ENCODE measurements at regions not wholly inside any gene's neighbourhood (a gene's known extent, or its start where the extent isn't known, plus 50 kb on each side); places are given as distances from the start of the nearest gene placed in this dataset.

GRCh38 chr9:7668541-7668940, 131.0 kb downstream of the DMAC1 start:
- H3K9ac ChIP-seq = no peak overlapping the region
- no peaks in the 10 kb centered on the region for H3K9me2 ChIP-seq
- no peaks in the 10 kb centered on the region for H3K4me1 ChIP-seq (ENCODE audit: control insufficient read depth in 1 of 2, insufficient read depth in 2 of 2, low read depth in 1 of 2, low read length in 1 of 2)
- H2AFZ ChIP-seq (ENCODE audit: low read depth) = no peak overlapping the region
- H3K79me2 ChIP-seq (ENCODE audit: insufficient read depth) = no peaks in the 10 kb centered on the region
- ChIA-PET CTCF (interaction anchor here (0.6 kb wide), 1 partner anchor 1451 kb away, joined by 3 read pairs; no protein-coding TSS in a partner anchor), POLR2A (no interaction called here)
- DNase-seq = no peak
- no peak overlapping the region for H3K4me3 ChIP-seq (ENCODE audit: low read depth in 2 of 2, low read length in 1 of 2)
- H4K20me1 ChIP-seq (ENCODE audit: insufficient read depth) = no peaks in the 10 kb centered on the region
- H3K9me3 ChIP-seq = no peaks in the 10 kb centered on the region
- no peaks in the 10 kb centered on the region for H3K36me3 ChIP-seq (replicated peaks in 1 of 2; ENCODE audit: control insufficient read depth in 1 of 2, insufficient read depth in 2 of 2, low read length in 1 of 2)
- H3K27ac ChIP-seq (ENCODE audit: low read depth in 2 of 2, low read length in 1 of 2) = no peak overlapping the region
- H3K4me2 ChIP-seq = no peak overlapping the region
- WGBS (ENCODE audit: low lambda C conversion rate) = 27% methylated on average over 1 of the region's 1 CpG
- H3F3A ChIP-seq (replicated peaks; ENCODE audit: insufficient read depth) = no peaks in the 10 kb centered on the region
- H3K27me3 ChIP-seq (ENCODE audit: insufficient read depth) = no peaks in the 10 kb centered on the region
- TF ChIP-seq RCOR1 (IDR thresholded peaks at IDR 0.05; ENCODE audit: low read length) (no peak), PBX3 (IDR thresholded peaks at IDR 0.05) (no peak), NRF1 (IDR thresholded peaks at IDR 0.05; ENCODE audit: low read depth, low read length) (no peak), EP300 (IDR thresholded peaks at IDR 0.05; ENCODE audit: borderline replicate concordance in 1 of 2, low read depth in 1 of 2, low read length in 1 of 2) (no peak), TCF12 (IDR thresholded peaks at IDR 0.05) (no peak), USF2 (IDR thresholded peaks at IDR 0.05; ENCODE audit: borderline replicate concordance, low read depth, low read length) (no peak)

GRCh38 chr9:7665874-7666273, 133.7 kb downstream of the DMAC1 start:
- H3K27me3 ChIP-seq (ENCODE audit: insufficient read depth) = no peaks in the 10 kb centered on the region
- H3K9ac ChIP-seq = no peak overlapping the region
- H3K79me2 ChIP-seq (ENCODE audit: insufficient read depth) = no peaks in the 10 kb centered on the region
- ChIA-PET CTCF (no interaction called here), POLR2A (no interaction called here)
- no peak overlapping the region for H3K27ac ChIP-seq (ENCODE audit: low read depth in 2 of 2, low read length in 1 of 2)
- no peak for TF ChIP-seq MEF2A (IDR thresholded peaks at IDR 0.05; ENCODE audit: borderline replicate concordance, low read depth)
- no peak for TF ChIP-seq CHD2 (IDR thresholded peaks at IDR 0.05; ENCODE audit: low read length, partially characterized antibody)
- no peak overlapping the region for H3K4me3 ChIP-seq (ENCODE audit: low read depth in 2 of 2, low read length in 1 of 2)
- no peaks in the 10 kb centered on the region for H4K20me1 ChIP-seq (ENCODE audit: insufficient read depth)
- H3K4me2 ChIP-seq = no peak overlapping the region
- H3F3A ChIP-seq (replicated peaks; ENCODE audit: insufficient read depth) = no peaks in the 10 kb centered on the region
- H3K9me2 ChIP-seq = no peaks in the 10 kb centered on the region
- whole genome bisulfite sequencing (ENCODE audit: low lambda C conversion rate) = 36% methylated on average over 3 of the region's 3 CpGs
- no peak overlapping the region for H2AFZ ChIP-seq (ENCODE audit: low read depth)
- H3K4me1 ChIP-seq (ENCODE audit: control insufficient read depth in 1 of 2, insufficient read depth in 2 of 2, low read depth in 1 of 2, low read length in 1 of 2) = no peaks in the 10 kb centered on the region
- no peaks in the 10 kb centered on the region for H3K9me3 ChIP-seq
- DNase-seq = no peak
- no peaks in the 10 kb centered on the region for H3K36me3 ChIP-seq (replicated peaks in 1 of 2; ENCODE audit: control insufficient read depth in 1 of 2, insufficient read depth in 2 of 2, low read length in 1 of 2)

GRCh38 chr9:7659766-7660165, 139.8 kb downstream of the DMAC1 start:
- Histone ChIP-seq H3K36me3 (replicated peaks in 1 of 2; ENCODE audit: control insufficient read depth in 1 of 2, insufficient read depth in 2 of 2, low read length in 1 of 2) (no peaks in the 10 kb centered on the region), H3K9me2 (no peaks in the 10 kb centered on the region), H3K27me3 (ENCODE audit: insufficient read depth) (no peaks in the 10 kb centered on the region), H3K27ac (ENCODE audit: low read depth in 2 of 2, low read length in 1 of 2) (no peak overlapping the region), H3K9me3 (no peaks in the 10 kb centered on the region), H2AFZ (ENCODE audit: low read depth) (no peak overlapping the region), H3K9ac (no peak overlapping the region), H3K4me2 (no peak overlapping the region), H3K4me1 (ENCODE audit: control insufficient read depth in 1 of 2, insufficient read depth in 2 of 2, low read depth in 1 of 2, low read length in 1 of 2) (no peaks in the 10 kb centered on the region), H3F3A (replicated peaks; ENCODE audit: insufficient read depth) (no peaks in the 10 kb centered on the region), H4K20me1 (ENCODE audit: insufficient read depth) (no peaks in the 10 kb centered on the region), H3K79me2 (ENCODE audit: insufficient read depth) (no peaks in the 10 kb centered on the region), H3K4me3 (ENCODE audit: low read depth in 2 of 2, low read length in 1 of 2) (no peak overlapping the region)
- POLR2A ChIA-PET = no interaction called here
- 37% methylated on average over 4 of the region's 4 CpGs for WGBS (ENCODE audit: low lambda C conversion rate)
- no peak for DNase-seq
- CTCF ChIA-PET = no interaction called here
- no peak for TF ChIP-seq NRF1 (IDR thresholded peaks at IDR 0.05; ENCODE audit: low read depth, low read length)
- TF ChIP-seq POLR2AphosphoS5 (IDR thresholded peaks at IDR 0.05; ENCODE audit: low read depth, low read length) = no peak
- TF ChIP-seq NFIC (IDR thresholded peaks at IDR 0.05; ENCODE audit: borderline replicate concordance) = no peak
- TF ChIP-seq MAX (IDR thresholded peaks at IDR 0.05; ENCODE audit: low read depth) = no peak
- no peak for TF ChIP-seq GABPA (IDR thresholded peaks at IDR 0.05; ENCODE audit: low read depth)
- no peak for TF ChIP-seq TCF12 (IDR thresholded peaks at IDR 0.05)
- no peak for TF ChIP-seq PBX3 (IDR thresholded peaks at IDR 0.05)
- TF ChIP-seq TAF1 (IDR thresholded peaks at IDR 0.05; ENCODE audit: borderline replicate concordance, low read depth, low read length) = no peak
- no peak for TF ChIP-seq ELF1 (IDR thresholded peaks at IDR 0.05)
- no peak for TF ChIP-seq RXRA (IDR thresholded peaks at IDR 0.05; ENCODE audit: borderline replicate concordance, low read depth)
- TF ChIP-seq USF1 (IDR thresholded peaks at IDR 0.05; ENCODE audit: borderline replicate concordance, low read depth) = no peak
- TF ChIP-seq IRF3 (IDR thresholded peaks at IDR 0.05; ENCODE audit: low read depth, low read length) = no peak
- TF ChIP-seq YY1 (IDR thresholded peaks at IDR 0.05; ENCODE audit: low read depth) = no peak
- TF ChIP-seq FOSL2 (IDR thresholded peaks at IDR 0.05; ENCODE audit: borderline replicate concordance, low read depth) = no peak
- no peak for TF ChIP-seq MEF2A (IDR thresholded peaks at IDR 0.05; ENCODE audit: borderline replicate concordance, low read depth)

Data from SK-N-SH (cell line).